HEK293 (cell line): ENCODE measurements at regions not wholly inside any gene's neighbourhood (a gene's known extent, or its start where the extent isn't known, plus 50 kb on each side); places are given as distances from the start of the nearest gene placed in this dataset.

Experiments
- BCL11B ChIP-seq: fragments of 450-650 bp; formaldehyde crosslinking; IDR thresholded peaks from 2 replicates; pipeline ENCODE4 v1.5.1; 2016; ENCODE audit warnings: low read depth, missing biosample characterization, missing genetic modification characterization
- IKZF3 ChIP-seq: fragments of 450-650 bp; IDR thresholded peaks from 2 replicates; pipeline ENCODE4 v1.5.0; 2018; ENCODE audit warnings: missing biosample characterization, mild to moderate bottlenecking, missing genetic modification characterization, moderate library complexity
- REPIN1 ChIP-seq: fragments of 450-650 bp; formaldehyde crosslinking; IDR thresholded peaks from 2 replicates; pipeline ENCODE4 v1.5.1; 2017; ENCODE audit warnings: missing biosample characterization, missing genetic modification characterization, low read depth
- SALL2 ChIP-seq: fragments of 450-650 bp; formaldehyde crosslinking; IDR thresholded peaks from 2 replicates; pipeline ENCODE4 v1.5.0; 2017; ENCODE audit warnings: missing biosample characterization, mild to moderate bottlenecking, missing genetic modification characterization, borderline replicate concordance
- SCRT1 ChIP-seq: fragments of 450-650 bp; formaldehyde crosslinking; IDR thresholded peaks from 2 replicates; pipeline ENCODE4 v1.5.1; 2016; ENCODE audit warnings: missing biosample characterization, missing genetic modification characterization, borderline replicate concordance
- ZNF24 ChIP-seq: fragments of 450-650 bp; formaldehyde crosslinking; IDR thresholded peaks from 2 replicates; pipeline ENCODE4 v1.5.1; 2016; ENCODE audit warnings: missing biosample characterization, missing genetic modification characterization
- ZNF433 ChIP-seq: fragments of 450-650 bp; formaldehyde crosslinking; IDR thresholded peaks from 2 replicates; pipeline ENCODE4 v1.5.1; 2016; ENCODE audit warnings: missing biosample characterization, missing genetic modification characterization, low read depth
- ZNF473 ChIP-seq: fragments of 450-650 bp; formaldehyde crosslinking; IDR thresholded peaks from 2 replicates; pipeline ENCODE4 v1.5.1; 2017; ENCODE audit warnings: missing biosample characterization, missing genetic modification characterization
- ZNF830 ChIP-seq: fragments of 450-650 bp; IDR thresholded peaks from 2 replicates; pipeline ENCODE4 v1.5.0; 2018; ENCODE audit warnings: missing biosample characterization, missing genetic modification characterization, low read depth, mild to moderate bottlenecking, moderate library complexity
- ZSCAN30 ChIP-seq: fragments of 450-650 bp; IDR thresholded peaks from 2 replicates; pipeline ENCODE4 v1.5.1; 2018; ENCODE audit warnings: missing biosample characterization, mild to moderate bottlenecking, missing genetic modification characterization, moderate library complexity
- TF ChIP-seq, protein P1 (sequence below): fragments of 450-650 bp; formaldehyde crosslinking; IDR thresholded peaks from 2 replicates; pipeline ENCODE4 v1.5.1; 2016; ENCODE audit warnings: missing biosample characterization, missing genetic modification characterization
- TF ChIP-seq, protein P2 (sequence below): fragments of 450-650 bp; formaldehyde crosslinking; conservative IDR thresholded peaks from 2 replicates; pipeline ENCODE4 v1.5.1; 2016; ENCODE audit warnings: low read depth, missing biosample characterization, missing genetic modification characterization
- TF ChIP-seq, protein P3 (sequence below): fragments of 450-650 bp; formaldehyde crosslinking; IDR thresholded peaks from 2 replicates; pipeline ENCODE4 v1.5.1; 2016; ENCODE audit warnings: missing biosample characterization, missing genetic modification characterization
- TF ChIP-seq, protein P4 (sequence below): fragments of 450-650 bp; formaldehyde crosslinking; IDR thresholded peaks from 2 replicates; pipeline ENCODE4 v1.5.1; 2016; ENCODE audit warnings: missing biosample characterization, missing genetic modification characterization

DNA sequence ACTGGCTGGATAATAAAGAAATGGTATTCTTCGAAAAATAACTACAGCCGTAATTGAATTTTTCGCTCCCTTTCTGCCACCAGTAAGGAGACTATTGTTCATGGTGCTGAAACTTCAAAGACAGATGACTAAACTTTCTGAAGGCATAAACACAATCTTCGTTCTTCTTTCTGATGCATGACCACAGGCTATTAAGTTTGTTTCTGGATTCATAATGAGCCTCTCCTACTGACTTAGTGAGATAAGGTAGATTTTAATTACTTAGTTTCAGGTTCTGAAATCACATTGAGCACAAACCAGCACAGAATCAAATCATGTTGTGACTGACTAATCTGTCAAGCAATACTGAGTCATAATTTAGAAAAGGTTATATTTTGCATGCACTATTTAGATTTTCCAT lies 441.8 kb upstream of the CCNG1 start:
- no peak for TF ChIP-seq ZNF473 (tag by site-specific recombination)
- TF ChIP-seq, protein P1, sequence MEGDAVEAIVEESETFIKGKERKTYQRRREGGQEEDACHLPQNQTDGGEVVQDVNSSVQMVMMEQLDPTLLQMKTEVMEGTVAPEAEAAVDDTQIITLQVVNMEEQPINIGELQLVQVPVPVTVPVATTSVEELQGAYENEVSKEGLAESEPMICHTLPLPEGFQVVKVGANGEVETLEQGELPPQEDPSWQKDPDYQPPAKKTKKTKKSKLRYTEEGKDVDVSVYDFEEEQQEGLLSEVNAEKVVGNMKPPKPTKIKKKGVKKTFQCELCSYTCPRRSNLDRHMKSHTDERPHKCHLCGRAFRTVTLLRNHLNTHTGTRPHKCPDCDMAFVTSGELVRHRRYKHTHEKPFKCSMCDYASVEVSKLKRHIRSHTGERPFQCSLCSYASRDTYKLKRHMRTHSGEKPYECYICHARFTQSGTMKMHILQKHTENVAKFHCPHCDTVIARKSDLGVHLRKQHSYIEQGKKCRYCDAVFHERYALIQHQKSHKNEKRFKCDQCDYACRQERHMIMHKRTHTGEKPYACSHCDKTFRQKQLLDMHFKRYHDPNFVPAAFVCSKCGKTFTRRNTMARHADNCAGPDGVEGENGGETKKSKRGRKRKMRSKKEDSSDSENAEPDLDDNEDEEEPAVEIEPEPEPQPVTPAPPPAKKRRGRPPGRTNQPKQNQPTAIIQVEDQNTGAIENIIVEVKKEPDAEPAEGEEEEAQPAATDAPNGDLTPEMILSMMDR (tag by site-specific recombination): no peak
- no peak for TF ChIP-seq ZSCAN30
- TF ChIP-seq ZNF24 (tag by site-specific recombination): no peak
- no peak for TF ChIP-seq IKZF3
- no peak for TF ChIP-seq REPIN1 (tag by site-specific recombination)
- TF ChIP-seq SALL2 (tag by site-specific recombination): no peak
- TF ChIP-seq, protein P2, sequence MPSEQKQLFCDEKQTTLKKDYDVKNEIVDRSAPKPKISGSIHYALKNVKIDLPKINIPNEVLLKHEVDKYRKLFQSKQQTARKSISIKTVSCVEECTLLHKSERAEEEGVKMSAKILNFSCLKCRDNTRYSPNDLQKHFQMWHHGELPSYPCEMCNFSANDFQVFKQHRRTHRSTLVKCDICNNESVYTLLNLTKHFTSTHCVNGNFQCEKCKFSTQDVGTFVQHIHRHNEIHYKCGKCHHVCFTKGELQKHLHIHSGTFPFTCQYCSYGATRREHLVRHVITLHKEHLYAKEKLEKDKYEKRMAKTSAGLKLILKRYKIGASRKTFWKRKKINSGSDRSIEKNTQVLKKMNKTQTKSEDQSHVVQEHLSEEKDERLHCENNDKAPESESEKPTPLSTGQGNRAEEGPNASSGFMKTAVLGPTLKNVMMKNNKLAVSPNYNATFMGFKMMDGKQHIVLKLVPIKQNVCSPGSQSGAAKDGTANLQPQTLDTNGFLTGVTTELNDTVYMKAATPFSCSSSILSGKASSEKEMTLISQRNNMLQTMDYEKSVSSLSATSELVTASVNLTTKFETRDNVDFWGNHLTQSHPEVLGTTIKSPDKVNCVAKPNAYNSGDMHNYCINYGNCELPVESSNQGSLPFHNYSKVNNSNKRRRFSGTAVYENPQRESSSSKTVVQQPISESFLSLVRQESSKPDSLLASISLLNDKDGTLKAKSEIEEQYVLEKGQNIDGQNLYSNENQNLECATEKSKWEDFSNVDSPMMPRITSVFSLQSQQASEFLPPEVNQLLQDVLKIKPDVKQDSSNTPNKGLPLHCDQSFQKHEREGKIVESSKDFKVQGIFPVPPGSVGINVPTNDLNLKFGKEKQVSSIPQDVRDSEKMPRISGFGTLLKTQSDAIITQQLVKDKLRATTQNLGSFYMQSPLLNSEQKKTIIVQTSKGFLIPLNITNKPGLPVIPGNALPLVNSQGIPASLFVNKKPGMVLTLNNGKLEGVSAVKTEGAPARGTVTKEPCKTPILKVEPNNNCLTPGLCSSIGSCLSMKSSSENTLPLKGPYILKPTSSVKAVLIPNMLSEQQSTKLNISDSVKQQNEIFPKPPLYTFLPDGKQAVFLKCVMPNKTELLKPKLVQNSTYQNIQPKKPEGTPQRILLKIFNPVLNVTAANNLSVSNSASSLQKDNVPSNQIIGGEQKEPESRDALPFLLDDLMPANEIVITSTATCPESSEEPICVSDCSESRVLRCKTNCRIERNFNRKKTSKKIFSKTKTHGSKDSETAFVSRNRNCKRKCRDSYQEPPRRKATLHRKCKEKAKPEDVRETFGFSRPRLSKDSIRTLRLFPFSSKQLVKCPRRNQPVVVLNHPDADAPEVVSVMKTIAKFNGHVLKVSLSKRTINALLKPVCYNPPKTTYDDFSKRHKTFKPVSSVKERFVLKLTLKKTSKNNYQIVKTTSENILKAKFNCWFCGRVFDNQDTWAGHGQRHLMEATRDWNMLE: no peak
- no peak for TF ChIP-seq ZNF830 (tag by site-specific recombination)
- TF ChIP-seq SCRT1 (tag by site-specific recombination): no peak
- TF ChIP-seq, protein P3, sequence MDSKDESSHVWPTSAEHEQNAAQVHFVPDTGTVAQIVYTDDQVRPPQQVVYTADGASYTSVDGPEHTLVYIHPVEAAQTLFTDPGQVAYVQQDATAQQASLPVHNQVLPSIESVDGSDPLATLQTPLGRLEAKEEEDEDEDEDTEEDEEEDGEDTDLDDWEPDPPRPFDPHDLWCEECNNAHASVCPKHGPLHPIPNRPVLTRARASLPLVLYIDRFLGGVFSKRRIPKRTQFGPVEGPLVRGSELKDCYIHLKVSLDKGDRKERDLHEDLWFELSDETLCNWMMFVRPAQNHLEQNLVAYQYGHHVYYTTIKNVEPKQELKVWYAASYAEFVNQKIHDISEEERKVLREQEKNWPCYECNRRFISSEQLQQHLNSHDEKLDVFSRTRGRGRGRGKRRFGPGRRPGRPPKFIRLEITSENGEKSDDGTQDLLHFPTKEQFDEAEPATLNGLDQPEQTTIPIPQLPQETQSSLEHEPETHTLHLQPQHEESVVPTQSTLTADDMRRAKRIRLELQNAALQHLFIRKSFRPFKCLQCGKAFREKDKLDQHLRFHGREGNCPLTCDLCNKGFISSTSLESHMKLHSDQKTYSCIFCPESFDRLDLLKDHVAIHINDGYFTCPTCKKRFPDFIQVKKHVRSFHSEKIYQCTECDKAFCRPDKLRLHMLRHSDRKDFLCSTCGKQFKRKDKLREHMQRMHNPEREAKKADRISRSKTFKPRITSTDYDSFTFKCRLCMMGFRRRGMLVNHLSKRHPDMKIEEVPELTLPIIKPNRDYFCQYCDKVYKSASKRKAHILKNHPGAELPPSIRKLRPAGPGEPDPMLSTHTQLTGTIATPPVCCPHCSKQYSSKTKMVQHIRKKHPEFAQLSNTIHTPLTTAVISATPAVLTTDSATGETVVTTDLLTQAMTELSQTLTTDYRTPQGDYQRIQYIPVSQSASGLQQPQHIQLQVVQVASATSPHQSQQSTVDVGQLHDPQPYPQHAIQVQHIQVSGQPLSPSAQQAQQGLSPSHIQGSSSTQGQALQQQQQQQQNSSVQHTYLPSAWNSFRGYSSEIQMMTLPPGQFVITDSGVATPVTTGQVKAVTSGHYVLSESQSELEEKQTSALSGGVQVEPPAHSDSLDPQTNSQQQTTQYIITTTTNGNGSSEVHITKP: no peak
- TF ChIP-seq, protein P4, sequence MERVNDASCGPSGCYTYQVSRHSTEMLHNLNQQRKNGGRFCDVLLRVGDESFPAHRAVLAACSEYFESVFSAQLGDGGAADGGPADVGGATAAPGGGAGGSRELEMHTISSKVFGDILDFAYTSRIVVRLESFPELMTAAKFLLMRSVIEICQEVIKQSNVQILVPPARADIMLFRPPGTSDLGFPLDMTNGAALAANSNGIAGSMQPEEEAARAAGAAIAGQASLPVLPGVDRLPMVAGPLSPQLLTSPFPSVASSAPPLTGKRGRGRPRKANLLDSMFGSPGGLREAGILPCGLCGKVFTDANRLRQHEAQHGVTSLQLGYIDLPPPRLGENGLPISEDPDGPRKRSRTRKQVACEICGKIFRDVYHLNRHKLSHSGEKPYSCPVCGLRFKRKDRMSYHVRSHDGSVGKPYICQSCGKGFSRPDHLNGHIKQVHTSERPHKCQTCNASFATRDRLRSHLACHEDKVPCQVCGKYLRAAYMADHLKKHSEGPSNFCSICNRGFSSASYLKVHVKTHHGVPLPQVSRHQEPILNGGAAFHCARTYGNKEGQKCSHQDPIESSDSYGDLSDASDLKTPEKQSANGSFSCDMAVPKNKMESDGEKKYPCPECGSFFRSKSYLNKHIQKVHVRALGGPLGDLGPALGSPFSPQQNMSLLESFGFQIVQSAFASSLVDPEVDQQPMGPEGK (tag by site-specific recombination): no peak
- TF ChIP-seq ZNF433 (tag by site-specific recombination): no peak
- TF ChIP-seq BCL11B: no peak
